ENCODE measurements at regions not wholly inside any gene's neighbourhood (a gene's known extent, or its start where the extent isn't known, plus 50 kb on each side); places are given as distances from the start of the nearest gene placed in this dataset.

DNA sequence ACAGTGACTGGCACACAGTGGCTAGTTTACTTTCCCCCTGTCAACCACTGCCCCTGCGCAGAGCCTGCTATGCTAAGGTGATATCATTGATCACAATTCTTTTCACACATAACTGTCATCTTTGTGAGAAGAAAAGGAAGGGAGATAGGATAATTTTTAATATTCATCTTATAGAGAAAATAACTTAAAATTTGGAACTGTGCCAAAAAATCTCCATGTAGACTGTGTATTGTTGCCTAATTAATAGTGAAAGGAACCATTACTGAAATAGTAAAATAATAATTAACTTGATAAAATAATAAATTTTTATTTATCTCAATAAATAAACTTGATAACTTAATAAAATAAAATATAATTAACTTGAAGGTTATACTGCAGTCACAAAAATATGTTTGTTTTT is 1069.4 kb downstream of the C4orf33 start:
- TF ChIP-seq GATA2 (IDR thresholded peaks at IDR 0.05; ENCODE audit: low read depth, low read length) (no peak), GATA3 (IDR thresholded peaks at IDR 0.05; ENCODE audit: low read depth, low read length) (no peak)
